H1 (cell line): ENCODE measurements at regions not wholly inside any gene's neighbourhood (a gene's known extent, or its start where the extent isn't known, plus 50 kb on each side); places are given as distances from the start of the nearest gene placed in this dataset.

Experiments used
- ATF2 ChIP-seq: IDR thresholded peaks from 2 replicates; pipeline ENCODE4 v1.6.1; 2012; ENCODE audit warnings: low read length, inconsistent platforms

- no peak for TF ChIP-seq ATF2
Observed at GRCh38 chr7:110519851-110520250, 571.1 kb upstream of the LRRN3 start (continued).
